22Rv1 (cell line): ENCODE measurements at regions not wholly inside any gene's neighbourhood (a gene's known extent, or its start where the extent isn't known, plus 50 kb on each side); places are given as distances from the start of the nearest gene placed in this dataset.

Source experiments
- ZFX ChIP-seq: fragments of 450-650 bp; IDR thresholded peaks from 2 replicates; pipeline ENCODE4 v1.6.1; 2017; ENCODE audit warnings: antibody characterized with exemption, borderline replicate concordance
- TF ChIP-seq, protein P1 (sequence below): fragments of 450-650 bp; IDR thresholded peaks from 2 replicates; pipeline ENCODE4 v1.5.1; 2017; ENCODE audit warnings: mild to moderate bottlenecking

GRCh38 chr16:27624154-27625049 lies 74.5 kb downstream of the KATNIP start:
- TF ChIP-seq, protein P1, sequence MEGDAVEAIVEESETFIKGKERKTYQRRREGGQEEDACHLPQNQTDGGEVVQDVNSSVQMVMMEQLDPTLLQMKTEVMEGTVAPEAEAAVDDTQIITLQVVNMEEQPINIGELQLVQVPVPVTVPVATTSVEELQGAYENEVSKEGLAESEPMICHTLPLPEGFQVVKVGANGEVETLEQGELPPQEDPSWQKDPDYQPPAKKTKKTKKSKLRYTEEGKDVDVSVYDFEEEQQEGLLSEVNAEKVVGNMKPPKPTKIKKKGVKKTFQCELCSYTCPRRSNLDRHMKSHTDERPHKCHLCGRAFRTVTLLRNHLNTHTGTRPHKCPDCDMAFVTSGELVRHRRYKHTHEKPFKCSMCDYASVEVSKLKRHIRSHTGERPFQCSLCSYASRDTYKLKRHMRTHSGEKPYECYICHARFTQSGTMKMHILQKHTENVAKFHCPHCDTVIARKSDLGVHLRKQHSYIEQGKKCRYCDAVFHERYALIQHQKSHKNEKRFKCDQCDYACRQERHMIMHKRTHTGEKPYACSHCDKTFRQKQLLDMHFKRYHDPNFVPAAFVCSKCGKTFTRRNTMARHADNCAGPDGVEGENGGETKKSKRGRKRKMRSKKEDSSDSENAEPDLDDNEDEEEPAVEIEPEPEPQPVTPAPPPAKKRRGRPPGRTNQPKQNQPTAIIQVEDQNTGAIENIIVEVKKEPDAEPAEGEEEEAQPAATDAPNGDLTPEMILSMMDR, result no peak
- no peak for TF ChIP-seq ZFX
